Right ventricle myocardium inferior (tissue), 1 donor: ENCODE measurements at regions not wholly inside any gene's neighbourhood (a gene's known extent, or its start where the extent isn't known, plus 50 kb on each side); places are given as distances from the start of the nearest gene placed in this dataset.
"Not testable (repeated sequence)": the region's sequence is repeated elsewhere in the genome, so short reads cannot be mapped to it uniquely, and the experiment has no call there.

Source experiments
- ATAC-seq: fragments of 200-7000 bp; cut with Tn5 transposase; one replicate; pipeline ENCODE4 v1.9.1; 2020; ENCODE audit warnings: mild to moderate bottlenecking, moderate library complexity
- DNase-seq: peaks from one replicate; pipeline ENCODE4 v3.0.0; 2021; ENCODE audit errors: missing footprints
- intact Hi-C: fragments of 100-400 bp; cut with DNase I; formaldehyde crosslinking; loops from one replicate; pipeline ENCODE4 v1.11.0; 2022
- donor health status: DM: no; HTN: yes; CAD: no; lungs with severe emphysema.

GRCh38 chr2:107556038-107556627 lies 270.6 kb upstream of the RGPD4 start:
- no peak for DNase-seq
- intact Hi-C loops, result no loop called here
- no peak for ATAC-seq

GRCh38 chr2:107558295-107558694 lies 268.4 kb upstream of the RGPD4 start:
- ATAC-seq, result no peak
- DNase-seq, result no peak
- intact Hi-C loops, result no loop called here

GRCh38 chr2:107569496-107569895 lies 257.2 kb upstream of the RGPD4 start:
- ATAC-seq, result no peak
- DNase-seq, result no peak
- intact Hi-C loops, result no loop called here

GRCh38 chr2:107570876-107571275 lies 255.8 kb upstream of the RGPD4 start:
- no peak for DNase-seq
- no peak for ATAC-seq
- intact Hi-C loops, result no loop called here

GRCh38 chr2:107572890-107573289 lies 253.8 kb upstream of the RGPD4 start:
- intact Hi-C loops, DNase-seq, ATAC-seq: not testable (repeated sequence)

- no peak for ATAC-seq
- intact Hi-C loops, result no loop called here
- no peak for DNase-seq
Observed at GRCh38 chr2:107576991-107577390, 249.7 kb upstream of the RGPD4 start.

GRCh38 chr2:107582487-107582886 lies 244.2 kb upstream of the RGPD4 start:
- ATAC-seq (no peak), DNase-seq (no peak)
- intact Hi-C loops, result no loop called here

GRCh38 chr2:107584577-107584976 lies 242.1 kb upstream of the RGPD4 start:
- no peak for ATAC-seq
- intact Hi-C loops, result no loop called here
- DNase-seq, result no peak

GRCh38 chr2:107585851-107586250 lies 240.8 kb upstream of the RGPD4 start:
- ATAC-seq (no peak), DNase-seq (no peak)
- intact Hi-C loops, result no loop called here

- DNase-seq (no peak), ATAC-seq (no peak)
- intact Hi-C loops, result no loop called here
Observed at GRCh38 chr2:107588181-107588580, 238.5 kb upstream of the RGPD4 start.

- DNase-seq (no peak), ATAC-seq (no peak)
- intact Hi-C loops, result no loop called here
Observed at GRCh38 chr2:107589079-107589491, 237.6 kb upstream of the RGPD4 start.

GRCh38 chr2:107591561-107592279 lies 235.0 kb upstream of the RGPD4 start:
- intact Hi-C loops, result no loop called here
- ATAC-seq, result no peak
- no peak for DNase-seq

- intact Hi-C loops, result no loop called here
- ATAC-seq (peak; percentile 34), DNase-seq (no peak)
Observed at GRCh38 chr2:107592280-107592624, 234.4 kb upstream of the RGPD4 start.

GRCh38 chr2:107595285-107595684 lies 231.4 kb upstream of the RGPD4 start:
- intact Hi-C loops, result no loop called here
- ATAC-seq, result no peak
- DNase-seq, result no peak

- ATAC-seq, result no peak
- intact Hi-C loops, result no loop called here
- no peak for DNase-seq
Observed at GRCh38 chr2:107595749-107596148, 230.9 kb upstream of the RGPD4 start.

- intact Hi-C loops, result no loop called here
- no peak for ATAC-seq
- DNase-seq, result no peak
Observed at GRCh38 chr2:107597507-107597906, 229.2 kb upstream of the RGPD4 start.

GRCh38 chr2:107602801-107603200 lies 223.9 kb upstream of the RGPD4 start:
- intact Hi-C loops, result no loop called here
- DNase-seq (no peak), ATAC-seq (no peak)

GRCh38 chr2:107607054-107607453 lies 219.6 kb upstream of the RGPD4 start:
- ATAC-seq, result no peak
- DNase-seq, result no peak
- intact Hi-C loops, result no loop called here

- intact Hi-C loops, result no loop called here
- no peak for ATAC-seq
- DNase-seq, result no peak
Observed at GRCh38 chr2:107607473-107607872, 219.2 kb upstream of the RGPD4 start.

- ATAC-seq, result no peak
Observed at GRCh38 chr2:107615039-107615438, 211.7 kb upstream of the RGPD4 start.

GRCh38 chr2:107618769-107619168 lies 207.9 kb upstream of the RGPD4 start:
- ATAC-seq (no peak), DNase-seq (no peak)
- intact Hi-C loops, result no loop called here

More at GRCh38 chr2:107615039-107615438, 211.7 kb upstream of the RGPD4 start:
- intact Hi-C loops, result no loop called here
- DNase-seq, result no peak
